HEK293 (cell line): ENCODE measurements at regions not wholly inside any gene's neighbourhood (a gene's known extent, or its start where the extent isn't known, plus 50 kb on each side); places are given as distances from the start of the nearest gene placed in this dataset.

Source experiments
- IKZF3 ChIP-seq: fragments of 450-650 bp; IDR thresholded peaks from 2 replicates; pipeline ENCODE4 v1.5.0; 2018; ENCODE audit warnings: missing biosample characterization, mild to moderate bottlenecking, missing genetic modification characterization, moderate library complexity
- ZNF211 ChIP-seq: fragments of 450-650 bp; formaldehyde crosslinking; IDR thresholded peaks from 2 replicates; pipeline ENCODE4 v1.5.1; 2016; ENCODE audit warnings: low read depth, missing biosample characterization, missing genetic modification characterization
- ZNF830 ChIP-seq: fragments of 450-650 bp; IDR thresholded peaks from 2 replicates; pipeline ENCODE4 v1.5.0; 2018; ENCODE audit warnings: missing biosample characterization, missing genetic modification characterization, low read depth, mild to moderate bottlenecking, moderate library complexity
- TF ChIP-seq, protein P1 (sequence below): fragments of 450-650 bp; formaldehyde crosslinking; IDR thresholded peaks from 2 replicates; pipeline ENCODE4 v1.5.1; 2016; ENCODE audit warnings: missing biosample characterization, missing genetic modification characterization
- TF ChIP-seq, protein P2 (sequence below): fragments of 450-650 bp; formaldehyde crosslinking; IDR thresholded peaks from 2 replicates; pipeline ENCODE4 v1.5.1; 2017; ENCODE audit warnings: missing biosample characterization, missing genetic modification characterization

DNA sequence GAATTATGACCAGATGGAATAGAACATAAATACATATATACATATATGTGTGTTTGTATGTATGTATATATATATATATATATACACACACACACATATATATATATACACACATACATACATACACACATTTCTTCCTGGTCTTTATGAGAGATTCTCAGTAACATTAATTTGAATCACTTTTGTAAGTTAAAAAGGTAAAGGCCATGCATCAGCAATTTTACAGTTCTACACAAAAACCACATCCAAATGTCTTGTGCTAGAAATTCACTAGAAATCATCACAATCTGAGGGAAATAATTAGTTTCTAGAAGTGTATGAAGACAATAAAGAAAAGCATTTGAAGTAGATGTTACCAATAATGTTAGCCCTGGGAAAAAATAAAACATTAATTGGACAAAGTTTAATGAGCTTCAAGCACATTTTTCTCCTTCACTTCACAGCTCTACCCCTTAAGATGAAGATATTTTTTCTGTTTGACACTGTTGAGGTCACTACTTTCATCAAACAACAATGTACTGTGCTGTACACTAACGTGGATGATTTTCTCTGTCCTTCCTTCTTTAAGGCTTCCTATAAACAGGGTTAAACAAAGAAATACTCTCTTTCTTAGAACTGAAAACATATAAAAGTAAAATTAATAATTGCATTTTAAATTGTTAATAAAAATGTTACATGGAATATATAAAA lies 189.2 kb upstream of the NR4A3 start:
- TF ChIP-seq, protein P1, sequence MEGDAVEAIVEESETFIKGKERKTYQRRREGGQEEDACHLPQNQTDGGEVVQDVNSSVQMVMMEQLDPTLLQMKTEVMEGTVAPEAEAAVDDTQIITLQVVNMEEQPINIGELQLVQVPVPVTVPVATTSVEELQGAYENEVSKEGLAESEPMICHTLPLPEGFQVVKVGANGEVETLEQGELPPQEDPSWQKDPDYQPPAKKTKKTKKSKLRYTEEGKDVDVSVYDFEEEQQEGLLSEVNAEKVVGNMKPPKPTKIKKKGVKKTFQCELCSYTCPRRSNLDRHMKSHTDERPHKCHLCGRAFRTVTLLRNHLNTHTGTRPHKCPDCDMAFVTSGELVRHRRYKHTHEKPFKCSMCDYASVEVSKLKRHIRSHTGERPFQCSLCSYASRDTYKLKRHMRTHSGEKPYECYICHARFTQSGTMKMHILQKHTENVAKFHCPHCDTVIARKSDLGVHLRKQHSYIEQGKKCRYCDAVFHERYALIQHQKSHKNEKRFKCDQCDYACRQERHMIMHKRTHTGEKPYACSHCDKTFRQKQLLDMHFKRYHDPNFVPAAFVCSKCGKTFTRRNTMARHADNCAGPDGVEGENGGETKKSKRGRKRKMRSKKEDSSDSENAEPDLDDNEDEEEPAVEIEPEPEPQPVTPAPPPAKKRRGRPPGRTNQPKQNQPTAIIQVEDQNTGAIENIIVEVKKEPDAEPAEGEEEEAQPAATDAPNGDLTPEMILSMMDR (tag by site-specific recombination) = no peak
- TF ChIP-seq, protein P2, sequence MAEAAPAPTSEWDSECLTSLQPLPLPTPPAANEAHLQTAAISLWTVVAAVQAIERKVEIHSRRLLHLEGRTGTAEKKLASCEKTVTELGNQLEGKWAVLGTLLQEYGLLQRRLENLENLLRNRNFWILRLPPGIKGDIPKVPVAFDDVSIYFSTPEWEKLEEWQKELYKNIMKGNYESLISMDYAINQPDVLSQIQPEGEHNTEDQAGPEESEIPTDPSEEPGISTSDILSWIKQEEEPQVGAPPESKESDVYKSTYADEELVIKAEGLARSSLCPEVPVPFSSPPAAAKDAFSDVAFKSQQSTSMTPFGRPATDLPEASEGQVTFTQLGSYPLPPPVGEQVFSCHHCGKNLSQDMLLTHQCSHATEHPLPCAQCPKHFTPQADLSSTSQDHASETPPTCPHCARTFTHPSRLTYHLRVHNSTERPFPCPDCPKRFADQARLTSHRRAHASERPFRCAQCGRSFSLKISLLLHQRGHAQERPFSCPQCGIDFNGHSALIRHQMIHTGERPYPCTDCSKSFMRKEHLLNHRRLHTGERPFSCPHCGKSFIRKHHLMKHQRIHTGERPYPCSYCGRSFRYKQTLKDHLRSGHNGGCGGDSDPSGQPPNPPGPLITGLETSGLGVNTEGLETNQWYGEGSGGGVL (tag by site-specific recombination) = no peak
- TF ChIP-seq IKZF3 (tag by site-specific recombination) (no peak), ZNF830 (tag by site-specific recombination) (no peak), ZNF211 (tag by site-specific recombination) (no peak)
